IPS DF 19.7 (cell line): ENCODE measurements at regions not wholly inside any gene's neighbourhood (a gene's known extent, or its start where the extent isn't known, plus 50 kb on each side); places are given as distances from the start of the nearest gene placed in this dataset.

Experiments used
- DNase-seq: peaks from one replicate; pipeline ENCODE4 v3.0.0-alpha.2; 2013; ENCODE audit warnings: low read depth, low spot score

DNA sequence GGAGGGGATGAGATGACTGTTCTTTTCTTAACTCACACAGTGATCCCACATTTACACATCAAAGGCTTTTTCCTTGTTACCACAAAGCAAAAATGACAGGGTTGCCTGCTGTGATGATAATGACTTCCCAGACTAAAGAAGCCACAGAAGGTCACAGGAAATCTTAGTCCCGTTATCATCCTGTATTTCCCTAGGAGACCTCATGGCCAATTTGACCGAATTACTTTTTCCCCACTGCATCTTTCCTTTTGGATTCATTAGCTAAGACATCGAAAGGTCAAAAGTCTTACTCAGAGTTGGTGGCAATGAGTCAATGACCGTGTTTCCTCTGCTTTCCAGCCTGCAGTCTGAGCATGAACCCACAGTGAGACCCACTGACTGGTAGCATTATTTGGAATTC is 130.1 kb upstream of the INHBA start:
- peak; percentile 54 for DNase-seq

DNA sequence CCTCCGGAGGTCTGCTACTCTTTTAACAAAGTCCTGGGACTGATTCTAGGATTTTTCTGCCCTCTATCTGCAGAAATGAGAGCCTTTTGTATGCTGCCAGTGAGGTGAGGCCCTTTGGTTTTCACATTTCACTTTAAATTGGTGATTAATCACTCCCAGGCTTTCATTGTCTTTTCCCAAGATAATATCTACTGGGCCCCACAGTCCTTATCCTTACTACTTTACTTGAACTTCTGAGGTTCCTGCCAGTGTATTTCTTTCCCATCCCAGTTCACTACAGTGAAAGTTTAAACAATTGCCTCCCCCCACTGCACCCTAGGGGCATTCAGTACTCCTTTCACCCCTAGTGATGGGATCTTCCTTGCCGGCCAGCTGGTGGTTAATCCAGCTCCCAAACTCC is 127.4 kb upstream of the INHBA start:
- no peak for DNase-seq

DNA sequence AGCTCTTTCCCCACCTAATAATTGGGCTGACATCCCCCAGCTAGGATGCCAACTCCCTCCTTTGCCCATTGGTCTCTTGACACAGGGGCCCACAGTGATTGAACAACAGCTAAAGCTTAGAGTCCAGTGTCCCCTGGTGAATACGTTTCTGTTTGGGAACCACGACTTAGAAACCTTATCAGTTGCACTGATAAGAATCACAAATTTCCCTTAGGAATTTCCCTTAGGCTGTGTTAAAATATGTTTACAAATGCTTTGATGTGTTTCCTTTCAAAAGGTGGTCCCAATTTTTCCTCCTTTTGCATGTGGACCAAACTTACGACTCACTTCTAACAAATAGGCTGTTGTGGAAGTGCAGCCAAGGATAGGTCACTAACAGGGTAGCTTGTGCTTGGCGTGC is 126.0 kb upstream of the INHBA start:
- no peak for DNase-seq

- DNase-seq: no peak
Measured at GRCh38 chr7:41826641-41827040, 123.8 kb upstream of the INHBA start.

DNA sequence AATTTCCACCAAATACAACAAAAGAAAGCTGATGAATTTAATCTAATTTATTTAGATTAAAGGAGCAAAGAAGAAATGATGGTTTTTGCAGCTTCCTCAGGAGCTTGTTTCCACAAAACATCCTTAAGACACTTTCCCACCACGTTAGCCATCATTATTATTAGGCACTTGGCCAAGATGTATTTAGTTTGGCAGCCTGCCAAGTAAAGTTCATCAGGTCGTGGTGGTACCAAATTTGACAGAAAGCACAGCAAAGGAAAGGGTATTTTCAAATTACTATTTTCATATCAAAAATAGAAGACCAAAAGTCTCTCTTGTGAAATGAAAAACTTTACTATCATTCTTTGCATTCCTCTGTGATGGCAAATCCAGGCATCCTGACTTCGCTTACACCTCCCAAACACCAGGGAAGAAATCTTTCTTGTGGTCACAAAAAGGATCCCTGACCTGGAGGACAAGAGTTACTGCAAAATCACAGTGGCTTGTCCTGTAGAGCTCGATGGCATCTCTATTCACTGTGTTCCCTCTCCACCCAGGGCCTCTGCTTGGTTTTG is 123.1 kb upstream of the INHBA start:
- DNase-seq: no peak

GRCh38 chr7:41824284-41824683 is 121.4 kb upstream of the INHBA start:
- no peak for DNase-seq

- DNase-seq: no peak
Measured at GRCh38 chr7:41822259-41822817, 119.4 kb upstream of the INHBA start.

DNA sequence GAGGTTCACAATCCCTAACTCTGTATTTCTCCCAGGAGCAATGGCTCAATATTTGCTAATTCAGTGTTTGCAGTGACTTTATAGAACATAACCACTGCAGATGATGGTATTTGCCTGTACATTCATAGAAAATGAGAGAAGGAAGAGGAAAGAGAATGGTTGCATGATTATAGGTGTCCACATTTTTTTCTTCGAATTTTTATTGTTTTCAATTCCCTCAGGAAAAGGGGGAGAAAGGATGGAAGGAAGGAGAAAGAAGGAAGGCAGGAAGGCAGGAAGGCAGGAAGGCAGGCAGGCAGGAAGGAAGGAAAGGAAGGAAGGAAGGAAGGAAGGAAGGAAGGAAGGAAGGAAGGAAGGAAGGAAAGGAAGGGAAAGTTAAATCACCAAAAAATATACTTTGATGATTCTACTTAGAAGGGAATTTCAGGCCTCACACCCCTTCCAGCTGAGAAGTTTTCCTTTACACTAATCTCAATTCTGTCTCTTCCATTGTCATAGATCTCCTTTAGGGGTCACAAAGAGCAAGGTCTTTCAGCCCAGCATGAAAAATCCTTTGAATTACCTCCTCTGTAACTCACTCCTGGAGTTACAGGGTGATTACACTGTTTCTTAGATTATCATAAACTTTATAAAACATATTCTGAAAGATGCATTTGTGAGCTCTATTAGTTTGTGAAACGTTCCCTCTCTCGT is 118.8 kb upstream of the INHBA start:
- DNase-seq: no peak

DNA sequence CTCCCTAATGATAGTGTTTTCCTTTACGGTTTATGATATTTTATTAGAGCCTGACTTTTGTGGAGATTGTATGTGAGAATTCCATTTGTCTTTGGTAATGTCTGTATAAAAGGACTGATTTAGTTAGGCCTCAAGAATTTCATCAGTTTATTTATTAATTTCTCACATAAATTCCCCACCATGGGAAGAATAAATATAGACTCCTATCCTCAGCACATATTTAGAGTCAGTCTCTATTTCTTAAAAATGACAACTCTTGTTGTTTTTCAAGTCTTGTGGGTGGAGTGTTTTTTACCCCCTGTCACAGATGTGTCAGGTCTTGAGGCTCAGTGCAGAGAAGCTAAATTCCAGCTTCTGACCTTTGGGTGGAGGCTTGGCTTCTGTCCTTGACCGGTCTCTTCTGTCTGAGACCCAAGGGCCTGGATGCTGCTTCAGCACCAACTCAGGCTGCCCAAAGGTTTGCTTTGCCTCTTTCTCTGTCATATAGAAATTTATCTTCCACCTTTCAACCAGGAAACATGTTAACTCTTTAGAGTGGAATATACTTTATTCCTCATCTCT is 117.3 kb upstream of the INHBA start:
- DNase-seq: no peak

- no peak for DNase-seq
Measured at GRCh38 chr7:41819645-41820044, 116.8 kb upstream of the INHBA start.

GRCh38 chr7:41818765-41819398 is 116.0 kb upstream of the INHBA start:
- DNase-seq: no peak

GRCh38 chr7:41817386-41817785 is 114.5 kb upstream of the INHBA start:
- no peak for DNase-seq

GRCh38 chr7:41816111-41816510 is 113.2 kb upstream of the INHBA start:
- no peak for DNase-seq

- no peak for DNase-seq
Measured at GRCh38 chr7:41814888-41815287, 112.0 kb upstream of the INHBA start.

DNA sequence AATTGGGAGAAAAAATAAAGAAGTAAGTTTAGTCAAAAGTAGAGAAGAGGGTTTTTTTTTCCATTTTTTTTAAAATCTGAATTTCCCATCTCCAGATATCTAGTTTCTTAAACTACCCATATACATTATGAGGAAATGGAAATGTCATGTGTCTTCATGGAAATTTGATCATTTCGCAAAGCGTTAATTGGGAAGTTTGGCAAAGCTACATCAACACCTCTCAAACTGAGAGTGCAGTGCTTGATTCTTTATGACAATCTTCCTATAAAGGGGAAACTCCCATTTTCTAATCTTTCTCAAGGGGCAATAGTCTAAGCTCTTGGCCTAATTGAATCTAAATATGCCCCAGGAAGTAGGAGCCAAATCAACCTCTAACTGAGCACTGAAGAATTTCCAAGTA is 110.4 kb upstream of the INHBA start:
- no peak for DNase-seq

DNA sequence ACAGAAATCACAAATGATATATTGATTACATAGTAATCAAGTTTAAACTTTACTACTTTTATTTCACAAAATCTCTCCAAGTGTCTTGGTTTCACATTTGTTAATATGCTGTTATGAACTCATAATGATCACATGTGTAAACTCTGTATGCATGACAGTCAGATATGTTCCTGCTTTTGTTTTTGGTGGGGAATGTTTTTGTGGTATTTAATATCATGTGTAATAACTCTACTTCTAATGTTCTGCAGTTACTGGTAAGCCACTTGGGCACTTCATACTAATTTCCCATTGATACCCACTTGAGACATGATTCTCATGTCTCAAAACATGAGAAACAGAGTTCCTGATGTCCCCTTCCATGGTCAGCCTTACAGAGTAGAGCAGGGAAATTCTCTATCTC is 109.1 kb upstream of the INHBA start:
- DNase-seq: no peak

- DNase-seq: no peak
Measured at GRCh38 chr7:41809940-41810576, 107.2 kb upstream of the INHBA start.

GRCh38 chr7:41809529-41809939 is 106.6 kb upstream of the INHBA start:
- DNase-seq: no peak

GRCh38 chr7:41809116-41809515 is 106.2 kb upstream of the INHBA start:
- no peak for DNase-seq

GRCh38 chr7:41808541-41808940 is 105.7 kb upstream of the INHBA start:
- peak; percentile 83 for DNase-seq

GRCh38 chr7:41803569-41803968 is 100.7 kb upstream of the INHBA start:
- DNase-seq: no peak

DNA sequence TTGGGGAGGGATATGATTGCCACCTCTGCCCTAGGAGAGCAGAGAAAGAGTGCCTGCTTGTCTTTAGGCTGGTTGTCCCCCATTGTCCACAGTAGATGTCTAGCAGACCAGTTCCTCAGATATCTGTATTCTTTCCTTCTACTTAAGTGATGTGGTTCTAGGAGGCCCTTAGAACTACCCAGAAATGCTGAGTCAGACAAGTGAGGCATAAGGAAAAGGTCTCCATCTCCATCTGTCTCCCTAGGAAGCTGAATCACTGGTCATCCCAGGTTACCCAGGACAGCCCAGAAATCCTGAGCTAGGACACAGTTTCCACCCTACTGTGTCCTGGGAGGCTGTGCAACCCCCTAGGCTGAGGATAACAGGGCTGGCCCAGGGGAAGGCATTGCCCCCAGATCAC is 93.4 kb upstream of the INHBA start:
- no peak for DNase-seq
